PC-3 (cell line): ENCODE measurements at regions not wholly inside any gene's neighbourhood (a gene's known extent, or its start where the extent isn't known, plus 50 kb on each side); places are given as distances from the start of the nearest gene placed in this dataset.

Experiments
- ATAC-seq: fragments of 200-7000 bp; cut with Tn5 transposase; 2 replicates; pipeline ENCODE4 v1.9.1; 2020; ENCODE audit warnings: mild to moderate bottlenecking, moderate library complexity
- BruUV-seq: library from RNA; stranded (reverse); fragments of 400-500 nt; replicated peaks from 2 replicates; lab custom pipeline; 2021; lab: Mats Ljungman, UMichigan
- CTCF ChIA-PET: fragments of 300-600 bp; sonication (Branson Sonifier 250); formaldehyde crosslinking; loops from one replicate; lab custom pipeline; 2022; ENCODE audit warnings: antibody characterized with exemption; lab: Charles Lee
- POLR2A ChIA-PET: fragments of 300-600 bp; sonication (Branson Sonifier 250); formaldehyde crosslinking; loops from one replicate; lab custom pipeline; 2022; ENCODE audit warnings: antibody characterized with exemption; ENCODE audit not compliant: unreplicated experiment; lab: Charles Lee
- DNase-seq: peaks from one replicate; pipeline ENCODE4 v3.0.0-alpha.2; 2015
- H2AFZ ChIP-seq: fragments of 300-600 bp; sonication (generic); 2 replicates; pipeline ENCODE4 v1.6.0; 2016; ENCODE audit warnings: antibody characterized with exemption, low read length
- H3F3A ChIP-seq: fragments of 300-600 bp; sonication (generic); one replicate; pipeline ENCODE4 v1.6.0; 2017; ENCODE audit warnings: antibody characterized with exemption, low read length, control low read depth, mild to moderate bottlenecking; ENCODE audit not compliant: unreplicated experiment
- H3K27ac ChIP-seq: fragments of 300-600 bp; sonication (generic); 2 replicates; pipeline ENCODE4 v1.5.1; 2016; ENCODE audit warnings: mild to moderate bottlenecking, low read length
- H3K27me3 ChIP-seq: fragments of 300-600 bp; sonication (generic); 2 replicates; pipeline ENCODE4 v1.6.1; 2016; ENCODE audit warnings: low read length, mixed read lengths
- H3K36me3 ChIP-seq: fragments of 300-600 bp; sonication (generic); 2 replicates; pipeline ENCODE4 v1.6.1; 2016; ENCODE audit warnings: low read depth, mixed run types, low read length, mixed read lengths
- H3K4me1 ChIP-seq: fragments of 300-600 bp; sonication (generic); 2 replicates; pipeline ENCODE4 v1.5.1; 2016; ENCODE audit warnings: low read length; ENCODE audit not compliant: insufficient read depth
- H3K4me2 ChIP-seq: fragments of 300-600 bp; sonication (generic); 2 replicates; pipeline ENCODE4 v1.6.0; 2016; ENCODE audit warnings: low read length
- H3K4me3 ChIP-seq: fragments of 300-600 bp; sonication (generic); 2 replicates; pipeline ENCODE4 v1.5.1; 2016; ENCODE audit warnings: mild to moderate bottlenecking, low read length, mixed read lengths
- H3K79me2 ChIP-seq: fragments of 300-600 bp; sonication (generic); 2 replicates; pipeline ENCODE4 v1.6.1; 2017; ENCODE audit warnings: low read length, mixed read lengths
- H3K9ac ChIP-seq: fragments of 300-600 bp; sonication (generic); 2 replicates; pipeline ENCODE4 v1.6.0; 2016; ENCODE audit warnings: mild to moderate bottlenecking, low read length
- H3K9me2 ChIP-seq: fragments of 300-600 bp; sonication (generic); replicated peaks from 2 replicates; pipeline ENCODE4 v1.6.1; 2016; ENCODE audit warnings: mixed run types, low read length, mixed read lengths
- H3K9me3 ChIP-seq: fragments of 300-600 bp; sonication (generic); 2 replicates; pipeline ENCODE4 v1.6.1; 2016; ENCODE audit warnings: low read length, mixed read lengths
- H4K20me1 ChIP-seq: fragments of 300-600 bp; sonication (generic); 2 replicates; pipeline ENCODE4 v1.6.1; 2016; ENCODE audit warnings: low read length, mixed read lengths
- EZH2 ChIP-seq: fragments of 300-600 bp; sonication (generic); IDR thresholded peaks from one replicate; pipeline ENCODE4 v1.6.1; 2017; ENCODE audit warnings: antibody characterized with exemption, mild to moderate bottlenecking, low read length; ENCODE audit not compliant: unreplicated experiment
- EZH2phosphoT487 ChIP-seq: fragments of 300-600 bp; sonication (generic); IDR thresholded peaks from 2 replicates; pipeline ENCODE4 v1.6.1; 2018; ENCODE audit warnings: mild to moderate bottlenecking, antibody characterized with exemption, low read length, borderline replicate concordance
- intact Hi-C: fragments of 100-400 bp; cut with micrococcal nuclease; formaldehyde crosslinking; loops from 2 replicates; pipeline ENCODE4 v1.9.0; 2023
- TF ChIP-seq, protein P1 (sequence below): fragments of 300-600 bp; sonication (generic); conservative IDR thresholded peaks from 2 replicates; pipeline ENCODE4 v1.5.1; 2017; ENCODE audit warnings: antibody characterized with exemption, low read depth, mild to moderate bottlenecking, low read length

DNA sequence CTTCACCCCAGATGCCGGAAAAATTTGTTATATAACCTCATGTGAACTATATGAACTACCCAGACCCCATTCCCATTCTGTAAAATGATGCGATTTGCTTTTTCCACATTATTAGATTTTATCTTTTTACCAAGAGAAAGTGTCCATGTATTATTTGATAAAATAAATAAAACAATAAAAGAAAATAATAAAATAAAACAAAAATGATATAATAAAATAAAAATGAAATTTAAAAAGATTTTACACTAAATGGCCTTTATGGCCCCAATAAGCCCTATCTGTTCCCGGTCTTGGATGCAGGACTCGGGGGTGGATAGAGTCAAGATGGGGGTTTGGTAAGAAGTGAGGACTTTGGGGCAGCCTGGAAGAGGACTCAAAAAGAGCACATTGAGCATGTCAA lies 357.2 kb downstream of the MATN1 start:
- ChIA-PET CTCF (no interaction called here), POLR2A (no interaction called here)
- Histone ChIP-seq H3K9ac (no peak overlapping the region), H3K4me2 (no peak overlapping the region), H3K9me2 (no peaks in the 10 kb centered on the region), H4K20me1 (no peaks in the 10 kb centered on the region), H3K36me3 (no peaks in the 10 kb centered on the region), H3K9me3 (no peaks in the 10 kb centered on the region), H3K27ac (no peak overlapping the region), H3K4me1 (no peaks in the 10 kb centered on the region), H3K79me2 (no peaks in the 10 kb centered on the region), H3K4me3 (no peak overlapping the region), H2AFZ (no peak overlapping the region), H3K27me3 (no peaks in the 10 kb centered on the region; the same call in 1 of the 2 replicates), H3F3A (no peaks in the 10 kb centered on the region)
- DNase-seq (no peak), ATAC-seq (no peak)
- no peak for TF ChIP-seq EZH2phosphoT487
- no peak for TF ChIP-seq EZH2
- TF ChIP-seq, protein P1, sequence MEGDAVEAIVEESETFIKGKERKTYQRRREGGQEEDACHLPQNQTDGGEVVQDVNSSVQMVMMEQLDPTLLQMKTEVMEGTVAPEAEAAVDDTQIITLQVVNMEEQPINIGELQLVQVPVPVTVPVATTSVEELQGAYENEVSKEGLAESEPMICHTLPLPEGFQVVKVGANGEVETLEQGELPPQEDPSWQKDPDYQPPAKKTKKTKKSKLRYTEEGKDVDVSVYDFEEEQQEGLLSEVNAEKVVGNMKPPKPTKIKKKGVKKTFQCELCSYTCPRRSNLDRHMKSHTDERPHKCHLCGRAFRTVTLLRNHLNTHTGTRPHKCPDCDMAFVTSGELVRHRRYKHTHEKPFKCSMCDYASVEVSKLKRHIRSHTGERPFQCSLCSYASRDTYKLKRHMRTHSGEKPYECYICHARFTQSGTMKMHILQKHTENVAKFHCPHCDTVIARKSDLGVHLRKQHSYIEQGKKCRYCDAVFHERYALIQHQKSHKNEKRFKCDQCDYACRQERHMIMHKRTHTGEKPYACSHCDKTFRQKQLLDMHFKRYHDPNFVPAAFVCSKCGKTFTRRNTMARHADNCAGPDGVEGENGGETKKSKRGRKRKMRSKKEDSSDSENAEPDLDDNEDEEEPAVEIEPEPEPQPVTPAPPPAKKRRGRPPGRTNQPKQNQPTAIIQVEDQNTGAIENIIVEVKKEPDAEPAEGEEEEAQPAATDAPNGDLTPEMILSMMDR: no peak
- intact Hi-C loops: no loop called here
- BruUV-seq: no TSS peak

DNA sequence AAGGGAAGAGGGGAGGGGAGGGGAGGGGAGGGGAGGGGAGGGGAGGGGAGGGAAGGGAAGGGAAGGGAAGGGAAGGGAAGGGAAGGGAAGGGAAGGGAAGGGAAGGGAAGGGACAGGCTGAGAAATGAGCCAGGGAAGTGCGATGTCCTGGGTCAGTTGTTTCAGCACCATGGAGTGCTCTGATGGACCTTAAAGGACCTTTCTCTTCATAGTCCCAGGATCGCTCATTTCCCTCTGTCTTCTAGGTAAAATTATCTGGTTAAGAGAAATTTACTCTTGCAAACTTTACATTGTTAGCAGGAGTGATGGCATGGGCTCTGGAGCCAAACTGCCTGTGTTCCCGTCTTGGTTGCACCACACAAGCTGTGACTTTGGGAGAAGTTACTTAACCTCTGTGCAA lies 357.8 kb downstream of the MATN1 start:
- POLR2A ChIA-PET: no interaction called here
- DNase-seq: no peak
- ATAC-seq: no peak
- no peaks in the 10 kb centered on the region for H3K9me3 ChIP-seq
- no peak overlapping the region for H3K9ac ChIP-seq
- H3K4me1 ChIP-seq: no peaks in the 10 kb centered on the region
- no peak for TF ChIP-seq EZH2phosphoT487
- TF ChIP-seq, protein P1: no peak
- TF ChIP-seq EZH2: no peak
- H3K4me2 ChIP-seq: no peak overlapping the region
- H3K9me2 ChIP-seq: no peaks in the 10 kb centered on the region
- no peak overlapping the region for H2AFZ ChIP-seq
- no peaks in the 10 kb centered on the region for H3K79me2 ChIP-seq
- no peaks in the 10 kb centered on the region for H4K20me1 ChIP-seq
- H3K36me3 ChIP-seq: no peaks in the 10 kb centered on the region
- H3F3A ChIP-seq: no peaks in the 10 kb centered on the region
- no peak overlapping the region for H3K27ac ChIP-seq
- no TSS peak for BruUV-seq
- H3K27me3 ChIP-seq: no peaks in the 10 kb centered on the region; the same call in 1 of the 2 replicates
- CTCF ChIA-PET: no interaction called here
- no peak overlapping the region for H3K4me3 ChIP-seq
- intact Hi-C loops: no loop called here

DNA sequence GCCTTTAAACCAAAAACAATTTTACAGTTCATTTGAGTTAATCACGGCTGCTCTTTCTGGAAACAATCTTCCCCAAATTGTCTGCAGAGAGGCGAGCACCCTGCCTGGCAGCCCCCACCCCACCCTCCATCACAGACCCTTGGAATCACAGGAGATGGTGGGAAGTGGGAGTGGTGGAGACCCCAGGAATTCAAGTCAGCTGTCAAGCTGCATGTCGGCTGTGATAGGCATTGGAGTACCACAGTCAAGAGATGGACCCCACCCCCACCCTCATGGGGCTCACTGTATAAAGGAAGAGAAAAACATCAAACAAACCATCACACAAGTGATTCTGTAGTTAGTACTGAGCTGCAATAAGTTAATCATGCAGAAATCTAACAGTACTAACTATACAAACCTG lies 360.4 kb downstream of the MATN1 start:
- H2AFZ ChIP-seq: no peak overlapping the region
- no peaks in the 10 kb centered on the region for H3K79me2 ChIP-seq
- no TSS peak for BruUV-seq
- H4K20me1 ChIP-seq: no peaks in the 10 kb centered on the region
- CTCF ChIA-PET: no interaction called here
- no peak overlapping the region for H3K27ac ChIP-seq
- no peaks in the 10 kb centered on the region for H3K4me1 ChIP-seq
- no peaks in the 10 kb centered on the region for H3F3A ChIP-seq
- intact Hi-C loops: no loop called here
- no peak overlapping the region for H3K4me2 ChIP-seq
- no peaks in the 10 kb centered on the region for H3K9me3 ChIP-seq
- H3K36me3 ChIP-seq: no peaks in the 10 kb centered on the region
- H3K27me3 ChIP-seq: no peaks in the 10 kb centered on the region; the same call in 1 of the 2 replicates
- ATAC-seq (no peak), DNase-seq (no peak)
- POLR2A ChIA-PET: no interaction called here
- no peaks in the 10 kb centered on the region for H3K9me2 ChIP-seq
- no peak overlapping the region for H3K9ac ChIP-seq
- TF ChIP-seq, protein P1: no peak
- no peak for TF ChIP-seq EZH2
- TF ChIP-seq EZH2phosphoT487: no peak
- no peak overlapping the region for H3K4me3 ChIP-seq
